Hepatocyte (in vitro differentiated cells): ENCODE measurements at regions not wholly inside any gene's neighbourhood (a gene's known extent, or its start where the extent isn't known, plus 50 kb on each side); places are given as distances from the start of the nearest gene placed in this dataset.

ENCODE experiments used
- CTCF ChIP-seq: fragments of 200-600 bp; sonication (generic); IDR thresholded peaks from 2 replicates; pipeline ENCODE4 v1.5.1; 2016; ENCODE audit warnings: antibody characterized with exemption, mild to moderate bottlenecking; ENCODE audit not compliant: poor library complexity
- EZH2 ChIP-seq: fragments of 200-600 bp; sonication (generic); IDR thresholded peaks from 2 replicates; pipeline ENCODE4 v1.6.1; 2016; ENCODE audit warnings: antibody characterized with exemption, mild to moderate bottlenecking, borderline replicate concordance
- EZH2phosphoT487 ChIP-seq: fragments of 200-600 bp; sonication (generic); IDR thresholded peaks from one replicate; pipeline ENCODE4 v1.6.1; 2018; ENCODE audit warnings: antibody characterized with exemption, mild to moderate bottlenecking, low read depth, moderate library complexity; ENCODE audit not compliant: unreplicated experiment, severe bottlenecking

- TF ChIP-seq CTCF, result no peak
- TF ChIP-seq EZH2, result no peak
- no peak for TF ChIP-seq EZH2phosphoT487
Measured at GRCh38 chr2:59029058-59029457, 787.9 kb upstream of the FANCL start.
